H4 (cell line): ENCODE measurements at regions not wholly inside any gene's neighbourhood (a gene's known extent, or its start where the extent isn't known, plus 50 kb on each side); places are given as distances from the start of the nearest gene placed in this dataset.

Experiments
- DNase-seq: peaks from one replicate; pipeline ENCODE4 v3.0.0-alpha.2; 2015; ENCODE audit warnings: low spot score

DNA sequence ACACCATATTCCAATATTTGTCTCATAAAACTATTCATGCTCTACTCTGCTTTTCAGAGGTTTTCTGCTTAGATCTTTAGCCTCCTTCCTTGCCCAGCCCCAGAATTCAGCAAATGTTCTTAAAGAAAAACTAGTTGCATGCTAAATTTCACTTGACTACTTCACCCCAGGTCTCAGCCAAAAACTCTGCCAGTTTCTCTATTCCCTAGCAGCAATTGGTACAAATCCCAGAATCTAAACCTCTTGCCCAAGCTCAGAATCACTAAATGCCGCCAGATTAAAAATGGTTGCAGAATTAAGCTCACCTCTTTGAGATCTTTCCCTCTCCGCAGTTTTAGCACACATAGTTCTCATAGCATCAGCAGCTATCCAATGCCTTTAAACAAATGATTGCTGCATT lies 331.2 kb upstream of the SMARCA2 start:
- no peak for DNase-seq

DNA sequence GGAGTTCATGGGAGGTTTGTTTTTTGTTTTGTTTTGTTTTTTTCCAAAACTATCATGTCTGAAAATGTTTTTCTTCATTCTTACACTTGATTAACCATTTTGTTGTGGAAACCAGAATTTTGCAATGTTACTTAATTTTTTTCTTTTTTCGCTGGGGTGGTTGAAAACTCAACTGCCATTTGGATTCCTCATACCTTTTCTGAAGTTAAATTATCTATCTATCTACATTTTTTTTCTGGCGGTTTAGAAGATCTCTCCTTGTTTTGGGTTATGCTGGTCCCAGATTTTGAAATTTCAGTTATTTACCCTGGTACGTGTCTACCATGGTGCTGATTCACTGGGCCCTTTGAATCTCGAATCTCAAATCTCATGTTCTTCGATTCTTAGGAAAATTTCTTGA lies 316.2 kb upstream of the SMARCA2 start:
- no peak for DNase-seq

DNA sequence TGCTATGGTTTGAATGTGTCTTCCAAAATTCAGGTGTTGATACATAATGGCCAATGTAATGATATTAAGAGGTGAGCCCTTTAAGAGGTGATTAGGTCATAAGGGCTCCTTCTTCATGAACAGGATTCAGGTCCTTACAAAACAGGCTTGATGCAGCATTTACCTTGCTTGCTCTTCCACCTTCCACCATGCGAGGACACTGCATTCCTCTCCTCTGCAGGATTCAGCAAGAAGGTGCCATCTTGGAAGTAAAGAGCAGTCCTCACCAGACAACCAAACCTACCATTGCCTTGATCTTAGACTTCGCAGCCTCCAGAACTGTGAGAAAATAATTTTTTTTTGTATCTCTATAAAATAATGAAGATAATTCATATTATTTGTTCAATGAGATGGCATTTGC lies 314.0 kb upstream of the SMARCA2 start:
- no peak for DNase-seq

DNA sequence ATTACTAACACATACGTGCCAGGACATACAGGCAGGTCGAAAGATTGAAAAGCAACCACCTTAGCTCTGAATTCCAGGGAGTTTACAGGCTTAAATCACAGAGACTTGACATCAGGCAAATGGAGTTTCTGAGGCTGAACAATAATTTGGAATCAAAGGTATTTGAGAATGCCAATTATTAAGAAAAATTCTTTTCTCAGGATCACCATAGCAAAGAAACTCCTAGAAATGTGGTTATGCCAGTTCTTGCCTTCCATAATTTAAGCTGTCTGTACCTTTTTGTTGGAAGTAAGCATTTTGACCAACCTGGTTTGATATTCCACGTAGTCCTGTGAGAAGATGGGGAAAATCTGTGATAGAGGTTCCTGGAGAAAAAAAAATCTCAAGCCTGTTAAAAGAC lies 312.4 kb upstream of the SMARCA2 start:
- DNase-seq, result no peak

DNA sequence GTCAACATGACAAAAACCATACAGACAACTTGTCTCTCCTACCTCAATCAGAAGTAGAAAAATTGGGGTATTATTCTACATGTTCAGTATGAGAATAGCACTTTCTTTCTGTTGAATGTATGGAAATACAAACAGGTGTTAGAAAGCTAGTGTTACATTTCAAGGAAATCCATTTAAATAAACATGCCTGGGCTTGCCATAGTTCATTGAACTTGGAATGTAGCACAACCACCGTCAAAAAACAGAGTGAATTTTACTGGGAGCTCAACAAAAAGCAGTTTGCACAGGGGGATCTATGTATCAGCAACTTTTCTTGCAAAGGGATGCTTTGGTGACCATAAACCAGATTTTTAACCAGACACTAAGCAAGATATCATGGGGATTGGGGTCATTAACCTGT lies 307.9 kb upstream of the SMARCA2 start:
- DNase-seq, result no peak

DNA sequence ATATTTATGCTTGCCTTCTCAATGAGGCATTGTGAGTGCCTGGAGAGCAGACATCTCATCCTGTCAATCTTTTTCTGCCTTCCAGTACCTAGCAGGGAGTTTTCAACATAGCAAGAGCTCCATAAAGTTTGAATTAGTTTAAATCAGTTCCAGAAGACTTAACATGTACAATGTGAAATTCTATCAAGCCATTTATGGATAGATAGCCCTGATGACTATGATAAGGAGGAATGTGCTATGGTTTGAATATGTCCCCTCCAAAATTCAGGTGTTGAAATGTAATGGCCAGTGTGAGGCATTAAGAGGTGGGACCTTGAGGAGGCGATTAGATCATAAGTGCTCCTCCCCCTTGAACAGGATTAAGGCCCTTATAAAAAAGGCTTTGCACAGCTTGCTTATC lies 306.9 kb upstream of the SMARCA2 start:
- DNase-seq, result no peak

DNA sequence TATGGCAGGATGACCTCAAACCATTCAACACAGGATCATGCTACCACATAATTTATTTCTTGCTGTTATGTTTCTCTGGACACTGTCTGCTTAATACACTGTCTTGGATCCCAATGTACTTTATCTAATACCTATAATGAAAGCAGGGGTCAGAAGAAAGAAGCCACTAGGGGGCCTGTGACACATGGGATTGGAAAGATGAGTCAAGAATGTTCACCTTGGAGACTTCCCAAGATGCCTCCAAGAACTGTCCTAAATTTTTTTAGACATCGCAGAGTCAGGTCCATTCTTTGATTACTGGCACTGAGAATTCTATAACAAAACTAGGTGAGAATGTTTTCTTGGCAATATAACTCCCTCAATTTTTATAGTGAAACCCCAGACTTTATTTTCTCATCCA lies 305.8 kb upstream of the SMARCA2 start:
- no peak for DNase-seq

DNA sequence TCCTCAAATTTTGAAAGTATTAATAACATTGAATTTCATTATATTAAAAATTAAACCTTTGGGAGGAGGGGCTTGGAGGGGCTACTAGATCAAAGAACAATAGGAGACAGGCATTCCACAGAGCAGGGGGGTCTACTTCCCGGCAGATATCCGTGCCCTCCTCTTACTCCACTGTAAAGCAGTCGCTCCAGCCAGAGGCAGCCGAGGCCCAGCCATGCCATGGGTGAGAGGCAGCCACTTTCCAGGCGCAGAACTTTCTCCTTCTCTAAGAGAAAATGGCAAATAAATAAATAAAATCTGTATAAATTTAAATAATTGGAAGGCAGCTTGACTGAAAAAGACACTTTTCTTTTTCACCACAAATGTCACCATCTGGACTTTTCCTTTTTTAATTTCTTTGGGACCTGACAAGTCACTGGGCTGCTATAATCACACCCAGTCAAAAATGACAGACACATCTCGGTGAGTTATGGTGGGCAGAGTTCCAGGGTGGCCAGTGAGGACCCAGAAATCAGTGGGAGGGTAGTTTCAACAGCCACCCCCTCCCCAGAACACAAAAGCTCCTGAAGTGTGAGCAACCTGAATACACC lies 302.2 kb upstream of the SMARCA2 start:
- no peak for DNase-seq

DNA sequence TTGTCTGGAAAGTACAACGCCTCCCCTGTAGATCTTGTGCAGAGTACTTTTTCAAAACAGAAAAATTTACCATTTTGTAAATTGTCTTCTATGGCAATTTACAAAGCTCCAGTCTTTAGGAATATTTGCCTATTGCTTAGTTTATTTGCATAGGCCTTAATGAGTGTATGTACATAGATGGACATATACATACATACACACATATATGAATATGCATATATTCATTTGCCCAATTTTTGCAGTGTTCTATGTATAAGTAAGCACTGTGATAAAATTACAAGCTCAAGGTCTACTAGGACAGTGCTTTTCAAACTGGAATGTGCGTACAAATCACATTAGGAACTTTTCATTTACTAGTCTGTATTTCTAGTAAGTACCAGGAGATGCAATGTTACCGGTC lies 301.3 kb upstream of the SMARCA2 start:
- no peak for DNase-seq

DNA sequence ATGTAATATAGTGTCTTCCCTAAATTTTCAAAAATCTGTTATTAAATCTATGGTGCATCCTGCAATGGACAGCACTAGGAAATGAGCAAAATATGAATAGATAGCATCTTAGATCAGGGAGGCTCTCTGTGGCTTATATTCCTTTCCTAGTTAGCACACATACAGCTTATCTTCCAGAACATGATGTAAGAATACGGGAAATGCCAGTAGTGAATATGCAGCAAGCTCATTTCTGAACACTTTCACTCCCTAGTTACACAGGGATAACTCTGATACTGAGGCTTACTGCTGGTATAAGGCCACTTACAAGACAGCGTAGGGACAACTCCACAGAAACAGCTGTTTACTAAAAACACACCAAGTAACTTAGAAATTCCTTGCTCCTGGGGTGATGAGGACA lies 297.3 kb upstream of the SMARCA2 start:
- DNase-seq, result no peak

DNA sequence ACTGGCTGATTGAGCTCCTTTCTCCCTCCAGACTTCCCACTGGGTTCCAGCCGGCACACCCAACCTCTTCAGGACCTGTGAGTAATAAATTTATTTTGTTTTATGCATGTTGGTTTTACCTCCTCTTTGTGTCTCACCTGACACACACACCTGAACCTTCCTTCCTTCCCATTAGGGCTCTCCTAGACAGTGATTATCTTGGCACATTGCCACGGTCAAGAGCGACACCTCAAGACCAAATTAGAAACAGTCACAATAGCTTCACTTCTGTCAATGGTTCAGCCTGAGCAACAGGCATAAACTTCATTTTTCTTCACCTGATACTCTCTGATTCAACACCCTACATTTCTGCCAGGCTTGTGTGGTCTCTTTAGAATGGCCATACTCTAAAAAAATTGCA lies 296.3 kb upstream of the SMARCA2 start:
- DNase-seq, result no peak

DNA sequence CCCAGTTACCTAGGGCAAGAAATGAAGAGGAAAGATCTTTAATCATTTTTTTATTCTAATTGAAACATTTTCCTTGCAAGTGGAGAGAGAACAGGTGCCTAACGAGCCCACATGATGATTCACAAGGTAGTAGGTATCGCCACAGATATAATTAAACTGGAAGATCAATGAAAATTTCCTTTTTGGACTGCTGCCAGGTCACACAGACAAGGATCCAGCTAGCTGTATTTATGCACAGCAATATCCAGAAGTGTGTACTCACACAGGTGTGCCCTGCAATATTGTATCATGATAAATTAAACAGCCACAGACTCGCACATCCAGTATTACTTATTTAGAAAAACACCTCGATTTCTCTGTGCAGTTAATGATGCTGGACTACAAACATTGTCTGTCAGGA lies 294.0 kb upstream of the SMARCA2 start:
- no peak for DNase-seq

DNA sequence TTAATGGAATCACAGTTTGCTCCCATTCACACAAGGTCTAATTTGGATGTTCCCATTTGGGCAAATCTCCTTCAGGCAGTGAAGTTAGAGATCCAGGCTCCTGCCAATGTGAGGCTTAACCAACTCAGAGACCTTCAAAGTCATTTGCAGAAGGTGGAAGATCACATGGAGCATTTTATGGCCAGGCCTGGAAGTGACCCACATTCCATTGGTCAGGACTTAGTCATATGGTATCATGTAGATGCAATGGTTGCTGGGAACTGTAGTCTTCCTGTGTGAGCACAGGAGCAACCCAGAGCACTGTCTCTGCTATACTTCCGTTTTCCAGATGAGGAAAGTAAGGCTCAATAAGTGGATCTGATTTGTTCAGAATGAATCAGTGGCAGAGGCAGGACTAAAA lies 292.7 kb upstream of the SMARCA2 start:
- peak; percentile 25 for DNase-seq

DNA sequence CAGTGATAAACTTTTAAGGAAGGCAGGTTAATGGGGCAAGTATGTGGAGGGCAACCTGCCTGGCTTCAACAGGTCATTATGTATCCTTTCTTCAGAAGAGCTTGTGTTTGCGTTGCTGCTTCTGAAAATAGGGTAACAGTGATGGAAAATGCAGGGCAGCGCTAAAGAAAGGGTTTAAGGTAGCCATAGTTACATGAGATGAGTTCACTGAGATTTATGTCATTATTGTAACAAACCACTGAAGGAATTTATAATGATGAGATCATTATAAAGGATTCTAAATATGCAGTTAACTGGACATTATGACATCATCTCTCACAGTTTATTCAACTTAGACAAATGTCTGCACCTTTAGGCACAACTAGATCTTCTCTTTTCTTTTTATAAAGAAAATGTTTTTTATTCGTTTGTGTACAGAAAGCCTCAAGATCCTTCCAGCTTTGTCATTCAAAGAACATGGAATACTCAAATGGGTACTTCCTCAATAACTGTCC lies 291.6 kb upstream of the SMARCA2 start:
- DNase-seq, result no peak

DNA sequence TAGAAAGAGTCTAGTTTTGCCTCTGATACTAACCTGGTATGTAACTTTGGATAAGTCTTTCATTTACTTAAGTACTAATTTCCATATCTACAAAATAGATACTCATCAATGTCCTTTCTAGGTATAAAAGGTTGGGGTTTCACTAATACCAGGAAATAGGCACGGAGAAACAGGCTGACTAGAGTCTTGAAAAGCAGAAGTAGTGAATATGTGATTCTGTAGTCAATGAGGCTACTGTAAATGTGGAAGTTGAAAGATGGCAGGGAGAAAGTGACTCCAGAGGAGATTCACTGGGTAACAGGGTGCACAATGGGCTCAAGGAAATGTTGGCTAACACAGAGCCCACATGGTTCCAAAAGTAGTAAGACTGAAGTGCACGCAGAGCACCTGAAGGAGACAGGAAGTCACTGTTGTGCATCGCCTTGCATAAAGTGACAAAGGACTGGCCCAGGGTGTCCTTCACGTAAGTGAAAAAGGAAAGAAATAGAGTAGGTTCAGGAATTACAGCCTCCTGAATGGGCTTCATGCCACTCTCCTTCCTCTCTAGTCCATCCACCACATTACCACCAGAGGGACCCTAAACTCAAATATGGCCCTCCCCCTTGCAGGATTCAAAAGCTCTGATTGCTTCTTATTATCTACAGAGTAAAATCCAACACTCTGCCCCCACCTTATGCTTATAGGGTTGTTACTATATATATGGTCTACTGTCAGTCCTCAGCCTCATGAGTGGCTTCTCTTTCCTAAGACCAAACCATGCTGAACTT lies 288.0 kb upstream of the SMARCA2 start:
- no peak for DNase-seq

DNA sequence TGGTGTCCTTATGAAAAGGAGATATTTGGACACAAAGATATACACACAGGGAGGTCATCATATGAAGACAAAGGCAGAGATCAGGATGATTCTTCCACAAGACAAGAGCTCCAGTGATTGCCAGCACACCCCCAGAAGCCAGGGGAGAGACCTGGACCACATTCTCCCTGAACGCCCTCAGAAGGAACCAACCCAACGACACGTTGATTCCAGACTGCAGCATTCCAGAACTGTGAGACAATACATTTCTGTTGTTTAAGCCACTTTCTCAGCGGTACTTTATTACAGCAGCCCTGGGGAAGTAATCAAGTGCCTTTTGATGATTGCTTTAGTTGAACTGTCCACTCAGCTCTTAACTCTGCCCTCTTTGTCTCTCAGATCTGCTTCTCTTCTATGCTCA lies 285.5 kb upstream of the SMARCA2 start:
- DNase-seq, result no peak

DNA sequence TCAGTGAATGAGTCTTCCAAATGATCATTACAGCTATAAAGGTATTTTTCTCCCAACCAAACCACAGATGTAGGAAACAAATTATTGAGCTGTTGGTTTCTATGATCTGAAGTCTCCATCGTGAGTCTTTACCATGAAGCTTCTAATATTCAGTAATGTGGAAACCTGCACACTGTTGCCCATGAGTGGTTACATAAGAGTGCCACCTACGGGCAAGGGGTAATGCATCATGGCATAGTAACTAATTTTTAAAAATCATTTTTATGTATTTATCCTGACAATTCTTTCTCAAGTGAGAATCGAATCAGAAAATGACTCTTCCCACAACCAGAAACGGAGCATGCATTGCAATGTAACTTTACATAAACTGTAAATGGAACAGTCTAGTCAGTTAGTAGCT lies 282.5 kb upstream of the SMARCA2 start:
- DNase-seq, result no peak

DNA sequence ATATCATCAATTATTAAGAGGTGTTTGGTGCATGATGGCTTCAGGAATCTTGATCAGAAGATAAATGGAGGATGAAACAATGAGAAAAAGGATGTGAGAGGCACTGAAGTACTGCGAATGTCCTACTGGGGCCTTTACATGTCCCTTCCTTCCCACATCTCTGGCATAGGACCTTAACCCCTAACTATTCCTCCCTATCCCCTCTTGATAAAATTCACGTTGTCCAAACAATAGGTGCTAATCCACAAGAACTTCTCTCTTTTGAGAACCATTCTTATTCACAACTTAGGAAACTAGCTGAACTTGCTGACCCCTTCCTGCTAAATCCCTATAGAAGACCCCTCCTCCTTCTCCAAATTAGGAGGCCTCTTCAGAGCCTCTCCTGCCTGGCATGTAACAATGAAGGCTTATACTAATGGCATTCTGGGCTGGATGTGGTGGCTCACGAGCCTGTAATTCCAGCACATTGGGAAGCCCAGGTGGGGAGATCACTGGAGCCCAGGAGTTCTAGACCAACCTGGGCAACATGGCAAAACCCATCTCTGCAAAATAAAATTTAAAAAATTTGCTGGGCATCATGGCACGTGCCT lies 276.5 kb upstream of the SMARCA2 start:
- no peak for DNase-seq

DNA sequence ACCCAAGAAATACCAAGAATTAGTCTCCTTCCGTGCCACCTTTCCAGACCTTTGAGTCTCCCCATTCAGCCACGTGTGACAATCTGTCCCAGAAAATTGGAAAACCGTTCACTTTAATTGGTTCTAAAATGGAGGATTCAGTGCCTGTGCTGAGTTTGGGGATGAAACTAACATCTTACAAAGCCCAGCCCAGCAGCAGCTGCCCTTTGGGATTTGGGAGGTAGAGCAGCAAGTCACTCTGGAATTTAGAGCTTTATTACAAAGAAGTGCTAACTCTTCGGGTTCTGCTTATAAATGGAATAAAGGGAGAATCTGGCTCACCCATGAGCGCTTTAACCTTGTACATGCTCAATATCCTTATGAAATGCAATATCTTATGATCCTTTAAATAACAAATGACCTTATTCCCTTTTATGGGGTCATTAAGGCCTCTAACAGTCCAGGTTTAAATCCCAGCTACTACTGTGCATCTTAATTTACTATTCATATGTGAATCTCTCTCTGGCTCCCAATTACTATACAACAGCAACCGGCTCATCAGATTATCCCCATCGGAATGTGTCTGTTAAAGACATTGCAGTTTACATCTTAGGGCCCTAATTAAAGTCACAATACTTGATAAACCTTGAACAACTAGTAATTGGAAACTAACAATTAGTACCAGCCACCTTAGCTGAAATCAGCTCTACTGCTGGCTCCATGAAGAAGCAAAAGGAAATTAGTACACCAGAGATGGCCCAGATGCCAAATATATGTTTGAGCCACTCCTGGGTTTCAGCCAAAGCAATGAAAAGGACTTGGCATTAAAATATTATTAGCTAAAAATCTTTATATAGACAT lies 271.8 kb upstream of the SMARCA2 start:
- DNase-seq, result no peak

DNA sequence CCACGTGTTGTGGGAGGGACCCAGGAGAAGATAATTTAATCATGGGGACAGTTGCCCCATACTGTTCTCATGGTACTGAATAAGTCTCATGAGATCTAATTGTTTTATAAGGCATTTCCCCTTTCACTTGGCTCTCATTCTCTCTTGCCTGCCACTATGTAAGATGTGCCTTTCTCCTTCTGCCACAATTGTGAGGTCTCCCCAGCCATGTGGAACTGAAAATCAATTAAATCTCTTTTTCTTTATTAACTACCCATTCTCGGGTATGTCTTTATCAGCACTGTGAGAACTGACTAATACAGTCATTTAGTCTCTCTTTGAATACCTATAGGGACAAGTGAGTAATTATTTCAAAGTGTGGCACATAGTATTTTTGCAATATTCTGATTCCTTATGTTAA lies 269.2 kb upstream of the SMARCA2 start:
- DNase-seq, result no peak

DNA sequence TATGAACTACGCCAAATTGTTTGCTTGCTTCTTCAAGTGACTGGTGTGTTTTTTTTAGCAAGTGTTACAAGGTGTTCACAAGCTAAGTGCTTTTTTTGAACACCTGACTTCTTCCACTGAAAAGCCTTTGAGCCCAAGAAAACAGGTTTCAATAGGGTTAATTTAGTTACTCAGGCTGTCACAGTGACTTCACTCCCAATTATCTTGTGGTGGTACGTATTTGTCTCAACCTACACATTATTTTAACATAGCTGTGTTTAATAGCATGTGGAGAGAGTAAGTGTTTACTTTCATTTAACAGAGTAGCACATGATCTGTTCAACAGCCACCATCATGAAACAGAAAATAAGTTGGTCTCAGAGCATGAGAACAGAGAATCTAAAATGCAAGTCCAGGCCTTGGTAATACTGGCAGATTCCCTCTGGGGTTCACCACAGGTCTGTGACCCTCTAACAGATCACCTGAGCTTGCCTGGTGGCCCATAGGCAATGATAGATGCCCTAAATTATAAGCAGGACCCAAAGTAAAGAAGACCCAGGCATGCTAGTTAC lies 267.7 kb upstream of the SMARCA2 start:
- DNase-seq, result no peak

DNA sequence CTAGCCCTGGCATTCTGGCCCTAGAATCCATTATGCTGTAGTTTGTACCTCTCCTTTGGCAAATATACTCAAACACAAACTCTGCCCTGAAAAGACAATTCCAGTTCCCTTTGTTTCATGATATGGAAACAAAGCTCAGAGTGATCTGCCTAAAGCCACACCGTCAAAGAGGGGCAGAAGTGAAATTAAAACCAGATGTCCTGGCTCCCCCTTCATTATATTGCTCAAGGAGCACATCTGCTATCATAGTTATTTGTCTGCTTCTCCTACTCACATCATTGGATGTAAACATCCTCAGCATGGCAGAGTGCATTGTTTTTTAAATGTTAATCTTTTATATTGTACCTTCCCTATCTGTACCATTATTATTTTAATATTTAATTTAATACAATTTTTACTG lies 266.7 kb upstream of the SMARCA2 start:
- DNase-seq, result no peak
